HG03442 (cell line): ENCODE measurements at regions not wholly inside any gene's neighbourhood (a gene's known extent, or its start where the extent isn't known, plus 50 kb on each side); places are given as distances from the start of the nearest gene placed in this dataset.

Source experiments
- ATAC-seq: cut with Tn5 transposase; IDR thresholded peaks from one replicate; pipeline ENCODE4 v1.9.1; 2021; ENCODE audit warnings: mild to moderate bottlenecking, moderate library complexity; ENCODE audit not compliant: unreplicated experiment

GRCh38 chr13:74825152-74825937 is 656.6 kb downstream of the TBC1D4 start:
- no peak for ATAC-seq

GRCh38 chr13:74820809-74821208 is 661.2 kb downstream of the TBC1D4 start:
- no peak for ATAC-seq

DNA sequence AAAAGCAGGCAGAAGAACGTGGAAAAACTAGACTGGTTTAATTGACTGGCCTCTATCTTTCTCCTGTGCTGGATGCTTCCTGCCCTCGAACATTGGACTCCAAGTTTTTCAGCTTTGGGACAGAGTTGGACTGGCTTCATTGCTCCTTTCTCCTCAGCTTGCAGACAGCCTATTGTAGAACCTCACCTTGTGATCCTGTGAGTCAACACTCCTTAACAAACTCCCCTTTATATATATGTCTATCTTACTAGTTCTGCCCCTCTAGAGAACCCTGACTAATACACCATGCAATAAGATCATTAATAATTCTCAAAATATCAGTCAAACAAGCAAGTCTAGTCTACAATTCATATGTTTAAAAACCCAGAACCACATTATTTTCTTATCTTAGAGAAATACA is 662.4 kb downstream of the TBC1D4 start:
- ATAC-seq = no peak

GRCh38 chr13:74816737-74817136 is 665.2 kb downstream of the TBC1D4 start:
- no peak for ATAC-seq

- no peak for ATAC-seq
Measured at GRCh38 chr13:74796157-74796556, 662.0 kb upstream of the KLF12 start.

DNA sequence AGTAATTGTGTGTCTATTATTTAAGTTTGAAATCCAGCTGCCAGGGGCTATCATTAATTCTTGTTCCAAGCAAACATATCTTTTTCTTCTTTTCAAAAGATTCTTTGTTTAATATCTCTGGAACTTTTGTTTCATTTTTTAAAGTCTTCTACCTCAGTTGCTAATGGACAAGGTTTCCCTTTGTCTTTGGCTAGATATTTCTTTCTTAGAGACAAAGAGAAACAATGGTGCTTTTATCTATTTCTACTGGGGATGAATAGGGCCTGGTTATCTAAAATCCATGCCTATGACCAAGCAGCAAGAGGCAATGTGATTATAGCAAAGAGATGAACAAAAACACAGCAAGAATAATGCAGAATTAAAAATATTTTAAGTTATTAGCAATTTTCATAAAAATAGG is 661.3 kb upstream of the KLF12 start:
- ATAC-seq = no peak

- ATAC-seq = no peak
Measured at GRCh38 chr13:74794582-74794981, 660.4 kb upstream of the KLF12 start.

DNA sequence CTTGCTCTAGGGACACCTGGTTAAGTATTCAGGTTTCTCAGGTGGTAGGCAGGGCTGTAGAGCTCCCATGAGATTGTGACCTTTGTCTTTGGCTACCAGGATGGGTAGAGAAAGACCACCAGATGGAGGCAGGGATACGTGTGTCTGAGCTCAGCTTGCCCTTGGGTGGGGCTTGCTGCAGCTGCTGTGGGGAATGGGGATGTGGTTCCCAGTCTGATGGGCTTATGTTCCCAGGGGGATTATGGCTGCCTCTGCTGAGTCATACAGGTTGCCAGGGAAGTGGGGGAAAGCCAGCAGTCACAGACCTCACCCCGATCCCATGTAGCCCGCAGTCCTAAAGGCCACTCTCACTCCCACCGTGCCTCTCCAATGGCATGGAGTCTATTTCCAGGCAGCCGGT is 659.9 kb upstream of the KLF12 start:
- ATAC-seq = no peak

DNA sequence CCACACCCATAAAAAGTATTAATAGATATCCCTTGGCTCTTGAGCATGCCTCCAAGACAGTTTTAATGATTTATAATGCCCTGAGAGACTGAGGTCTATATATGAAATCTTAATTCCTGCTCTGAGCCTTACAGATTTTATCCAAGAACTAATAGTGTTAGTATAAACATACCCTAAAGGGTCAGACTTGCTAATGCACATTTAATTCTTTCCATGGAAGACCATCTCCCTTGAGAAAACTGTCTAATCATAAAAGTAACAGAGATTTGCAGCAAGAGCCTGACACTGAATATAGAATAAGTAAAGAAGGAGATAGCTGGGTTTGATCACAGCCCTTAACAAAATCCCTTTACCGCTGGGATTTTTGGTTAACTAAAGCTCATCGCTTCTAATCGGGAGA is 650.8 kb upstream of the KLF12 start:
- no peak for ATAC-seq

- no peak for ATAC-seq
Measured at GRCh38 chr13:74778946-74779345, 644.7 kb upstream of the KLF12 start.

DNA sequence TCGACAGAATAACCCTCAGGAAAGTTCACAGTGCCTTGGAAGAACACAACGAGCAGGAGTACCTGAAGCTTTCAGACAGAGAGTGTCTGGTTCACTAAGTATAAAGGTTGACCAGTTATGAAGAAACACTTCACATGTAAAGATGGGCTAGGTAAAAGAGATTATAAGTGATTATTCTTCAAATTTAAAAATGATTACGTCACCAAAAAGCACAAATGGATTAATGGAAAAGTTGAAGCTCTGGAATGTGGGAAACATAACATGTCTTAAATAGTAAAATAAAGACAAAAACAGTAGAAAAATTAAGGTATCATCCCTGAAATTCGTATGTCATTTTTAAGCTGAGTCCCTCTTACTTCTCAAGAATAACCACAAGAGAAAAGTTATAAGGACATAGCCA is 643.9 kb upstream of the KLF12 start:
- no peak for ATAC-seq

GRCh38 chr13:74774264-74774663 is 640.1 kb upstream of the KLF12 start:
- no peak for ATAC-seq

DNA sequence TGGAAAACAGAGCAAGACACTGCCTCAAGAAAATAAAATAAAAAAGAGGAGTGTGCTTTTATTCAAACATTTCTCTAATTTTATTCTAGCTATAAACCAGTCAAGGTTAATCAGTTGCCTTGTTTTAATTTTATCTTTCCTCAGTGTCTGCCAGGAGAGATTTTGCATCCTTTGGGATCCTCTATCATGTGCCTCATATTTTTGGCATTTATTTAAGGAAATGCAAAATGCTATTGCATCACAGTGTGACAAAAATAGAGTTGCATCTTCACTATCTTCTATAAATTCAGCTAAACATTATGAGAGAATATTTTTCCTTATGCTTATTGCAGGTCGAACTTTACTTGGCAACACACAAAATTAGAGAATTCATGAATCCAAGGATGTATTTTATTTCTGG is 639.0 kb upstream of the KLF12 start:
- ATAC-seq = no peak

- no peak for ATAC-seq
Measured at GRCh38 chr13:74771964-74772363, 637.8 kb upstream of the KLF12 start.

DNA sequence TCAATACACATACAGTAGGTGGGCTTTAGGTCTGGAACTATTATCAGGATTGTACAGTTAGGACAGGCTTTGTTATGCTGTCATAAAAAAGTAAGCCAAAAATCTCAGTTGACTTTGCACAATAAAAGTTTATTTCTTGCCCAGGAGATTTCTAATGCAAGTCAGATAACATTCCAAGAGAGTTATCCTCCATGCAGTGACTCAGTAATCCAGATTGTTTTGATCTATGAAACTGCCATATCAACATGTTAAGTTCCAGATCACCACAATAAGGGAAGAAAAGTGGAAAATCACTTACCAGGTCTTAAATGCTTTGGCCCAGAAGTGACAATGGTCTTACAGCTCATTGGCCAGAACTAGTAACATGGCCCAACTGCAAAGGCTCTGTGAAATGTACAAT is 636.2 kb upstream of the KLF12 start:
- ATAC-seq = no peak

GRCh38 chr13:74769333-74769732 is 635.1 kb upstream of the KLF12 start:
- no peak for ATAC-seq

DNA sequence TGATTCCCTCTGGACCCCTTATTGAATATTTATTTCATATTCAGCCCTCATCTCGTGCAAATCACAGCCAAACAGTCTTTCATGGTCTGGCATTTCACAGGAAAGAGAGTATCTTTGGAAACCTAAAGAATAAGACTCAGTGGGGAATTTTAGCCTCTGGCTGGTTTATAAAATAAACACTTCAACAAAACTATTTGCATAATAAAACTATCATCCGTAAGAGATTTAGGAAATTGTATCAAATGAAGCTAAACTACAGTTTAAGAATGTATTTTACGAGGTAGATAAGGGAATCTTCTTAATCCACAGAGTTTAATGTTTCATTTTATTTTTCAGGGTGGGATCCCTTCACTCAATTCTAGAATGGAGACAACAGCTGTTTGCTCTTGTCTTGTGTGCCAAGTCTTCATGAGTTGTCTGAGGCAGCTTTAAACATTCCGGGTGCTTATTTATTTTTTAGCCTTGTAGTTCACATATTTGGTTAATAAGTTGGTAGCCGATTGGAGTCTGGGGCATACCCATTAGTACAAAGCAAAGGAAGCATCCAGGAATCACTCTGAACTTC is 634.4 kb upstream of the KLF12 start:
- no peak for ATAC-seq

DNA sequence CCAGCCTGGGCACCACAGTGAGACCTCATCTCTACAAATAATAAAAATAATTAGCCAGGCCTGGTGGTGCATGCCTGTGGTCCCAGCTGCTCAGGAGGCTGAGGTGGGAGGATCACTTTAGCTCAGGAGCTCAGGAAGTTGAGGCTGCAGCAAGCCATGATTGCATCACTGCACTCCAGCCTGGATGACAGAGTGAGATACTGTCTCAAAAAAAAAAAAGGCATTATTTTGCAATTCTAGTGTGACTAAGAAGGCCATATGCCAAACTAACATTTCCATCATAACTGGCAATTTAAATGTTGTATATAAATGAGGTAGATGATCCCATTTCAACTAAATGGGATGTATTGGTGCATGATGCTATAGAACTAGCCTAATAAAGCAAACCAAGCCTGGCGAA is 632.8 kb upstream of the KLF12 start:
- no peak for ATAC-seq

GRCh38 chr13:74765955-74766354 is 631.8 kb upstream of the KLF12 start:
- ATAC-seq = no peak

DNA sequence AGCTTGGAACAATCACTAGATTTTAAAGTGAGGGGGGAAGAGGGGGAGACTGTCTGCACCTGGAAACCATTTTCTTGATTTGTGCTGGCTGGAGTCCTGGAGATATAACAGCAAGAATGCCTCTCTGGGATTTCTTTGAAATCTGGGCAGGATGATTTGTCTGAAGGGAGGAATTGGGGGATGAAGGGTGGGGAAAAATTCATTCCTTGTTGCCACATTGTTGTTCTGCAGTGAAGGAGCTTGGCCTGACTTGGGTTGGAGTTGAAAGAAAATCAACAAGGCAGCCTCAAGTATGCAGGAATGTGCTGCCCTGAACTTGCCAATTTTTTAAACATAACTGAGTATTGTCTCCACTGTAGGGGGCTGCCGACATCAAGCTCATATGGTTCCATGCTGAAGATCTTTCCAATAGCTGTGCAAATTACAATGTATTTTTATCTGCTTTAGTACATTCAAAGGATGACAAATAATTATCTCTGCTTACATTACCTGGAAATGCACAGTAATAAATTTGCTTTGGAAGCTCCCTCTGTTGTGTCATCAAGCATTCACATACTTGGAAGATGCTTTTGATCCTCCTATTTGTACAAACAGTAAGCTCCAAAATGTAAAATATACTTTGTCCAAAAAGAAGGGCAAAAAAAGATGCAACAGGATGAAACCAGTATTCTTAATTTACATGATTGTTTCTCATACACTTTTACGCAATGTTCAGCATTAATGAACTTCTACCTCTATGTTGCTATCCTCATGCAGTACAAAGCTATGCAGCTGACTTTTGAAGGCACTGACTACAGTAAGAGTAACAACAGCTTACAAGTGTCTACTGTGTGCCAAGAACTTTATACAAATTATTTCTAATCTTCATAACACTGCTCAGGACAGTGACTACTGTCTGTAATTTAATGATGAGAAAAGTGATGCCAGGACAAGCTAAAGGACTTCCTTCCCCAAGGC is 627.9 kb upstream of the KLF12 start:
- no peak for ATAC-seq

GRCh38 chr13:74758188-74758587 is 624.0 kb upstream of the KLF12 start:
- no peak for ATAC-seq

DNA sequence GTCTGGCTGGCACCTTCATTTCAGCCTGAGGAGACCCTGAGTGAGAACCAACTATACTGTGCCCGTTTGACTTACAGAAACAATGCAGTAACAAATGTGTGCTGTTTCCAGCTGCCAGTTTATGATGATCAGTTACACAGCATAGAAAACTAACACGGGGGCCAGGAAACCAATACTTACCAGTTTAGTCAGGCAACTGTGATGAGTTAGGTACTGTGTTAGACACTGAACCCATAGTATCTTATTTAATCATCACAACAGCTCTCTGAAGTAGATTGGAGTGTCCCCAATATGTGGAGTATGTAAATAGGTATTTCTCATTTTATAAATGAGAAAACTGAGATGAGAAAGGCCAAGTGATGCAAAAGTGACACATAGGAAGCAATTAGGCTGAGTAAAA is 620.9 kb upstream of the KLF12 start:
- no peak for ATAC-seq
